GM12873 (cell line): ENCODE measurements at regions not wholly inside any gene's neighbourhood (a gene's known extent, or its start where the extent isn't known, plus 50 kb on each side); places are given as distances from the start of the nearest gene placed in this dataset.

ENCODE experiments used
- CTCF ChIP-seq: IDR thresholded peaks from 2 replicates; pipeline ENCODE4 v1.5.1; 2012; ENCODE audit warnings: low read depth, mild to moderate bottlenecking, moderate library complexity, low read length, control low read depth; ENCODE audit not compliant: insufficient read depth; ENCODE audit errors: missing control alignments

- TF ChIP-seq CTCF, result no peak
Measured at GRCh38 chr2:144237108-144237507, 282.8 kb downstream of the ZEB2 start.

GRCh38 chr2:144235050-144235449 is 284.9 kb downstream of the ZEB2 start:
- TF ChIP-seq CTCF, result no peak

- TF ChIP-seq CTCF, result no peak
Measured at GRCh38 chr2:144234542-144234871, 285.4 kb downstream of the ZEB2 start.

- TF ChIP-seq CTCF, result no peak
Measured at GRCh38 chr2:144233733-144234541, 286.0 kb downstream of the ZEB2 start.

GRCh38 chr2:144233317-144233716 is 286.6 kb downstream of the ZEB2 start:
- TF ChIP-seq CTCF, result no peak

GRCh38 chr2:144230448-144231085 is 289.4 kb downstream of the ZEB2 start:
- no peak for TF ChIP-seq CTCF

GRCh38 chr2:144230033-144230432 is 289.9 kb downstream of the ZEB2 start:
- TF ChIP-seq CTCF, result no peak
